ENCODE measurements at regions not wholly inside any gene's neighbourhood (a gene's known extent, or its start where the extent isn't known, plus 50 kb on each side); places are given as distances from the start of the nearest gene placed in this dataset.

DNA sequence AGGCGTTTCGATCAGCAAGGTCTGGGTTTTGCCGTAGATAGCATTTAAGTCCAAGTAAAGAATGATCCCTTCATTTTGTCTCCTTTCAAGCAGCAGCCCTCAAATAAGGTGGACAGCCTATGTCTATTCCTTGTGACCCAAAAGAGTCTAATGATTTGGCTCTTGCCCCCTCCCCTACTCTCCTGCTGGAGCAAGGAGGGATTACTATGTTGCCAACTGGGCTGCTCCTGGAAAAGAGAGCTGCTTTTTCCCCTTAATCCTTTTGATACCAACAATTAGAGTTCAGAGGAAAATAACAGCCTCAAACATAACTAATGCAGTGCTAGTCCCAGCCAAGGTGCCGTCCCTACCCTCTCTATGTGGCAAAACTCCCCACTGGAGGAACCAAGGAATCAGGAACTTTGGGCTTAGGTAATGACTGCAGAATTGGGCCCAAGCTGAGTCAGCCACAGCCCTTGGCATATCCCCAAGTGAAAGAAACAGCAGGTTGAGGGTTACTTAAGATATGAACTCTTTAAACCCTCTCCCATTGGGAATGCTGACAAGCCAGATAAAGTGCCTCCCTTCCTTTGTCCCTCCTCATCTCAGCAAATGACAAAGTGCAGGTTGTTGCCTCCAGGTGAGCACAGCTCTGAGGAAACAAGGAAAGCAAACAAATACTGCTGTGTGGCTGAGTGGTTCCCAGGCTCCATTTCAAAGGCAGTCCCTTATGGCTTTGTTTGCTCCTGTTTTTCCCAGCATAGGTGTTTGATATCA is 643.7 kb downstream of the INHBA start:
- Mint-ChIP-seq H3K4me1 (no peaks in the 10 kb centered on the region), H3K4me3 (no peak overlapping the region), H3K36me3 (no peaks in the 10 kb centered on the region), H3K27me3 (ENCODE audit: low read depth in 2 of 2) (no peaks in the 10 kb centered on the region), H3K9me3 (peaks cover 5 to 7% of the 10 kb centered on the region in 2 donors), H3K27ac (no peak overlapping the region)
- H3K9me3 ChIP-seq (ENCODE audit: control insufficient read depth, insufficient read depth, low read length) = peaks cover 6% of the 10 kb centered on the region
- DNase-seq (no peak), ATAC-seq (no peak)
- H3K27ac ChIP-seq (ENCODE audit: low read length) = no peak overlapping the region
- no peaks in the 10 kb centered on the region for H3K27me3 ChIP-seq (ENCODE audit: control insufficient read depth, insufficient read depth, low read length)
- no peak overlapping the region for H3K4me3 ChIP-seq (ENCODE audit: low read length)
- no peaks in the 10 kb centered on the region for H3K36me3 ChIP-seq (ENCODE audit: control insufficient read depth, insufficient read depth, low read length)
- intact Hi-C loops (cut with micrococcal nuclease) = no loop called here
- 92% methylated on average over 4 of the region's 4 CpGs for WGBS (ENCODE audit: insufficient coverage)
- no peaks in the 10 kb centered on the region for H3K4me1 ChIP-seq (ENCODE audit: control insufficient read depth, insufficient read depth, low read length)
- TF ChIP-seq, protein P1, sequence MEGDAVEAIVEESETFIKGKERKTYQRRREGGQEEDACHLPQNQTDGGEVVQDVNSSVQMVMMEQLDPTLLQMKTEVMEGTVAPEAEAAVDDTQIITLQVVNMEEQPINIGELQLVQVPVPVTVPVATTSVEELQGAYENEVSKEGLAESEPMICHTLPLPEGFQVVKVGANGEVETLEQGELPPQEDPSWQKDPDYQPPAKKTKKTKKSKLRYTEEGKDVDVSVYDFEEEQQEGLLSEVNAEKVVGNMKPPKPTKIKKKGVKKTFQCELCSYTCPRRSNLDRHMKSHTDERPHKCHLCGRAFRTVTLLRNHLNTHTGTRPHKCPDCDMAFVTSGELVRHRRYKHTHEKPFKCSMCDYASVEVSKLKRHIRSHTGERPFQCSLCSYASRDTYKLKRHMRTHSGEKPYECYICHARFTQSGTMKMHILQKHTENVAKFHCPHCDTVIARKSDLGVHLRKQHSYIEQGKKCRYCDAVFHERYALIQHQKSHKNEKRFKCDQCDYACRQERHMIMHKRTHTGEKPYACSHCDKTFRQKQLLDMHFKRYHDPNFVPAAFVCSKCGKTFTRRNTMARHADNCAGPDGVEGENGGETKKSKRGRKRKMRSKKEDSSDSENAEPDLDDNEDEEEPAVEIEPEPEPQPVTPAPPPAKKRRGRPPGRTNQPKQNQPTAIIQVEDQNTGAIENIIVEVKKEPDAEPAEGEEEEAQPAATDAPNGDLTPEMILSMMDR (IDR thresholded peaks at IDR 0.05) = no peak

DNA sequence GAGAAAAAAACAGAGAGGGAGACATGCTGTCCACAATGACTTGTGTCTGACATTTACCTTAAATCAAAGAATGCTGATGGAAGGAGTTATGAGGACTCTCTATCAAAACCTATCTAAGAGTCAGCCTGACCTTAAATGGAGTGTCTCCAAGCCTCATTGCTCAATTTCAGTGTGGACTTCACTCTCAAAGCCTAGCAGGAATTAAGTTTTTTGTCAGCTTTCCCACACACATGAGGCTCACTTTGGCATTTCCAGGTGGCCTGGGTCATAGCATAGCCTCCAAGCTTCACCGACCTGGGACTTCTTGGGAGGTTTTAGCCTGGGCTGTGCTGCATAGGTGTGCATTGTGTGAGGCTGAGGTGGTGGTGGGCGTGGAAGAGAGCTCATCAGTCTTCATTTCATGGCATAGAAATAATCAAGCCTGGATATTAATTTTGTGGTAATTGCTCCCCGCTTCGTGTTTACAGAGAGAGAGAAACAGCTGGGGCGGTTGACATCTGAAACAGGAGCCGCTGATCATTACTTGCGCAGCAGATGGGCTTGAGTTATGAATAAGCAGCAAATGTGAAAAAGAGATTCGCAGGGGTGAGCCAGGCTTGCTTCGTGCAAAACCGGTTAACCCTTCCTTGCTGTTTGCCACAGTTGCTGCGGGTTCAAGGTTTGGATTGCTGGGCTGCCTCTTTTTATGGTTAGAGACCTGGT is 647.8 kb downstream of the INHBA start:
- no peak overlapping the region for H3K27ac ChIP-seq (ENCODE audit: low read length)
- H3K4me1 ChIP-seq (ENCODE audit: control insufficient read depth, insufficient read depth, low read length) = no peaks in the 10 kb centered on the region
- no peak overlapping the region for H3K4me3 ChIP-seq (ENCODE audit: low read length)
- H3K36me3 Mint-ChIP-seq = no peaks in the 10 kb centered on the region
- no peaks in the 10 kb centered on the region for H3K36me3 ChIP-seq (ENCODE audit: control insufficient read depth, insufficient read depth, low read length)
- 90% methylated on average over 11 of the region's 11 CpGs for WGBS (ENCODE audit: insufficient coverage)
- intact Hi-C loops (cut with micrococcal nuclease) = no loop called here
- DNase-seq (no peak), ATAC-seq (no peak)
- H3K27me3 ChIP-seq (ENCODE audit: control insufficient read depth, insufficient read depth, low read length) = no peaks in the 10 kb centered on the region
- no peak overlapping the region for H3K27ac Mint-ChIP-seq
- H3K4me3 Mint-ChIP-seq = no peak overlapping the region
- TF ChIP-seq, protein P1 (IDR thresholded peaks at IDR 0.05) = no peak
- H3K9me3 Mint-ChIP-seq = peaks cover 5 to 8% of the 10 kb centered on the region in 2 donors
- no peaks in the 10 kb centered on the region for H3K4me1 Mint-ChIP-seq
- no peaks in the 10 kb centered on the region for H3K27me3 Mint-ChIP-seq (ENCODE audit: low read depth in 2 of 2)
- peaks cover 6% of the 10 kb centered on the region for H3K9me3 ChIP-seq (ENCODE audit: control insufficient read depth, insufficient read depth, low read length)

DNA sequence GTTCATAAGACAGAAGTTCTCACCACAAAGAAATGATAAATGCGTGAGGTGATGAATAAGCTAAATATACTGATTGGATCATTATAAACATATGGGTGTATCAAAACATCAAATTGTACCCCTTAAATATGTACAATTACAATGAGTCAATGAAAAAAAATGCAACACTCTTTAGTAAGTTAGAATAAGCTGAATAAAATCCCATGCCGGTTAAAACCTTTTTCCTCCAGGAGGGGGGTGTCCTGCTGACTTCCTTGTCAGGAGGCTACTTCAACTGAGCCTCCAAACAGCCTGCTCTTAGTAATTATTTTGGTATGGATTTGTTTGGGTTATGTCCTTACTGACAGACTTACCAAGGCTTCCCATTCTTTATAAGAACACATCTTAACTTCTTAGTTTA is 649.1 kb downstream of the INHBA start:
- Histone ChIP-seq H3K27ac (ENCODE audit: low read length) (no peak overlapping the region), H3K27me3 (ENCODE audit: control insufficient read depth, insufficient read depth, low read length) (no peaks in the 10 kb centered on the region), H3K4me1 (ENCODE audit: control insufficient read depth, insufficient read depth, low read length) (no peaks in the 10 kb centered on the region), H3K9me3 (ENCODE audit: control insufficient read depth, insufficient read depth, low read length) (peaks cover 6% of the 10 kb centered on the region), H3K4me3 (ENCODE audit: low read length) (no peak overlapping the region), H3K36me3 (ENCODE audit: control insufficient read depth, insufficient read depth, low read length) (no peaks in the 10 kb centered on the region)
- no peak overlapping the region for H3K4me3 Mint-ChIP-seq
- TF ChIP-seq, protein P1 (IDR thresholded peaks at IDR 0.05) = no peak
- H3K27ac Mint-ChIP-seq = no peak overlapping the region
- H3K4me1 Mint-ChIP-seq = no peaks in the 10 kb centered on the region
- no peaks in the 10 kb centered on the region for H3K27me3 Mint-ChIP-seq (ENCODE audit: low read depth in 2 of 2)
- ATAC-seq = no peak
- WGBS (ENCODE audit: insufficient coverage) = 100% methylated on average over 1 of the region's 2 CpGs
- H3K9me3 Mint-ChIP-seq = peaks cover 5 to 8% of the 10 kb centered on the region in 2 donors
- DNase-seq = no peak
- no peaks in the 10 kb centered on the region for H3K36me3 Mint-ChIP-seq
- intact Hi-C loops (cut with micrococcal nuclease) = no loop called here

Data from natural killer cell (primary cell).